Neural progenitor cell (in vitro differentiated cells): ENCODE measurements at regions not wholly inside any gene's neighbourhood (a gene's known extent, or its start where the extent isn't known, plus 50 kb on each side); places are given as distances from the start of the nearest gene placed in this dataset.

ENCODE experiments used
- DNase-seq: peaks from one replicate; pipeline ENCODE4 v3.0.0-alpha.2; 2016; ENCODE audit warnings: low spot score
- H2AFZ ChIP-seq: fragments of 200-600 bp; sonication (generic); replicated peaks from 2 replicates; pipeline ENCODE4 v1.6.1; 2016; ENCODE audit warnings: antibody characterized with exemption
- H3F3A ChIP-seq: fragments of 200-600 bp; sonication (generic); 2 replicates; pipeline ENCODE4 v1.6.1; 2016; ENCODE audit warnings: antibody characterized with exemption, low read depth
- H3K27ac ChIP-seq: fragments of 200-600 bp; sonication (generic); 2 replicates; pipeline ENCODE4 v1.5.1; 2016; ENCODE audit warnings: mild to moderate bottlenecking
- H3K27me3 ChIP-seq: fragments of 200-600 bp; sonication (generic); 2 replicates; pipeline ENCODE4 v1.6.1; 2016; ENCODE audit warnings: mild to moderate bottlenecking, moderate library complexity
- H3K36me3 ChIP-seq: fragments of 200-600 bp; sonication (generic); 2 replicates; pipeline ENCODE4 v1.5.1; 2016
- H3K4me1 ChIP-seq: fragments of 200-600 bp; sonication (generic); 2 replicates; pipeline ENCODE4 v1.6.1; 2016; ENCODE audit warnings: mixed run types
- H3K4me2 ChIP-seq: fragments of 200-600 bp; sonication (generic); 2 replicates; pipeline ENCODE4 v1.6.1; 2016
- H3K4me3 ChIP-seq: fragments of 200-600 bp; sonication (generic); 2 replicates; pipeline ENCODE4 v1.5.1; 2016
- H3K79me2 ChIP-seq: fragments of 200-600 bp; sonication (generic); 2 replicates; pipeline ENCODE4 v1.6.1; 2016; ENCODE audit warnings: low read depth
- H3K9ac ChIP-seq: fragments of 200-600 bp; sonication (generic); 2 replicates; pipeline ENCODE4 v1.6.1; 2016
- H3K9me3 ChIP-seq: fragments of 200-600 bp; sonication (generic); 2 replicates; pipeline ENCODE4 v1.5.1; 2016; ENCODE audit warnings: low read depth
- H4K20me1 ChIP-seq: fragments of 200-600 bp; sonication (generic); 2 replicates; pipeline ENCODE4 v1.6.1; 2016; ENCODE audit warnings: low read depth
- H3K27ac Mint-ChIP-seq: 3 replicates; pipeline ENCODE4 v1.8.0; 2021; ENCODE audit warnings: mixed read lengths
- H3K27me3 Mint-ChIP-seq: 2 replicates; pipeline ENCODE4 v1.8.0; 2022; ENCODE audit warnings: low read depth, mild to moderate bottlenecking, inconsistent platforms, moderate library complexity, mixed read lengths; ENCODE audit not compliant: insufficient read depth
- H3K36me3 Mint-ChIP-seq: 3 replicates; pipeline ENCODE4 v1.8.0; 2021; ENCODE audit warnings: mixed read lengths
- H3K4me1 Mint-ChIP-seq: 3 replicates; pipeline ENCODE4 v1.8.0; 2021; ENCODE audit warnings: mixed read lengths
- H3K4me3 Mint-ChIP-seq: 3 replicates; pipeline ENCODE4 v1.8.0; 2021; ENCODE audit warnings: mild to moderate bottlenecking, moderate library complexity, mixed read lengths
- H3K9me3 Mint-ChIP-seq: 3 replicates; pipeline ENCODE4 v1.8.0; 2020; ENCODE audit warnings: mixed read lengths
- EZH2 ChIP-seq: fragments of 200-600 bp; sonication (generic); IDR thresholded peaks from 2 replicates; pipeline ENCODE4 v1.6.1; 2017; ENCODE audit warnings: antibody characterized with exemption, mild to moderate bottlenecking, moderate library complexity
- EZH2phosphoT487 ChIP-seq: fragments of 200-600 bp; sonication (generic); IDR thresholded peaks from 2 replicates; pipeline ENCODE4 v1.6.1; 2017; ENCODE audit warnings: antibody characterized with exemption
- TF ChIP-seq, protein P1 (sequence below): fragments of 200-600 bp; sonication (generic); IDR thresholded peaks from 2 replicates; pipeline ENCODE4 v1.5.1; 2017; ENCODE audit warnings: antibody characterized with exemption, mild to moderate bottlenecking

- no peaks in the 10 kb centered on the region for H4K20me1 ChIP-seq
- Mint-ChIP-seq H3K27ac (no peak overlapping the region), H3K36me3 (no peaks in the 10 kb centered on the region), H3K4me3 (peak overlapping the region; percentile 9), H3K4me1 (peaks cover 19% of the 10 kb centered on the region), H3K9me3 (peaks cover 6% of the 10 kb centered on the region), H3K27me3 (peaks cover 10% of the 10 kb centered on the region)
- no peaks in the 10 kb centered on the region for H3K79me2 ChIP-seq
- H3K27ac ChIP-seq: no peak overlapping the region
- H3K27me3 ChIP-seq: no peaks in the 10 kb centered on the region
- no peak for DNase-seq
- no peaks in the 10 kb centered on the region for H3K9me3 ChIP-seq
- peaks cover 9% of the 10 kb centered on the region for H3K4me1 ChIP-seq
- no peak overlapping the region for H3K9ac ChIP-seq
- H2AFZ ChIP-seq: no peak overlapping the region
- no peak overlapping the region for H3K4me3 ChIP-seq
- TF ChIP-seq EZH2phosphoT487 (no peak), EZH2 (no peak)
- TF ChIP-seq, protein P1, sequence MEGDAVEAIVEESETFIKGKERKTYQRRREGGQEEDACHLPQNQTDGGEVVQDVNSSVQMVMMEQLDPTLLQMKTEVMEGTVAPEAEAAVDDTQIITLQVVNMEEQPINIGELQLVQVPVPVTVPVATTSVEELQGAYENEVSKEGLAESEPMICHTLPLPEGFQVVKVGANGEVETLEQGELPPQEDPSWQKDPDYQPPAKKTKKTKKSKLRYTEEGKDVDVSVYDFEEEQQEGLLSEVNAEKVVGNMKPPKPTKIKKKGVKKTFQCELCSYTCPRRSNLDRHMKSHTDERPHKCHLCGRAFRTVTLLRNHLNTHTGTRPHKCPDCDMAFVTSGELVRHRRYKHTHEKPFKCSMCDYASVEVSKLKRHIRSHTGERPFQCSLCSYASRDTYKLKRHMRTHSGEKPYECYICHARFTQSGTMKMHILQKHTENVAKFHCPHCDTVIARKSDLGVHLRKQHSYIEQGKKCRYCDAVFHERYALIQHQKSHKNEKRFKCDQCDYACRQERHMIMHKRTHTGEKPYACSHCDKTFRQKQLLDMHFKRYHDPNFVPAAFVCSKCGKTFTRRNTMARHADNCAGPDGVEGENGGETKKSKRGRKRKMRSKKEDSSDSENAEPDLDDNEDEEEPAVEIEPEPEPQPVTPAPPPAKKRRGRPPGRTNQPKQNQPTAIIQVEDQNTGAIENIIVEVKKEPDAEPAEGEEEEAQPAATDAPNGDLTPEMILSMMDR: no peak
- H3K4me2 ChIP-seq: no peak overlapping the region
- H3F3A ChIP-seq: peaks cover 5% of the 10 kb centered on the region
- H3K36me3 ChIP-seq: no peaks in the 10 kb centered on the region
Measured at GRCh38 chr18:9019135-9019534, 83.4 kb upstream of the NDUFV2 start.

- no peak overlapping the region for H3K4me3 ChIP-seq
- H3K9me3 ChIP-seq: no peaks in the 10 kb centered on the region
- H3K36me3 ChIP-seq: no peaks in the 10 kb centered on the region
- H3K27ac ChIP-seq: no peak overlapping the region
- H3K27me3 ChIP-seq: no peaks in the 10 kb centered on the region
- H3K9ac ChIP-seq: no peak overlapping the region
- peaks cover 7% of the 10 kb centered on the region for H3K27me3 Mint-ChIP-seq
- H3K36me3 Mint-ChIP-seq: no peaks in the 10 kb centered on the region
- no peak for DNase-seq
- no peaks in the 10 kb centered on the region for H4K20me1 ChIP-seq
- H3K4me2 ChIP-seq: no peak overlapping the region
- H3K79me2 ChIP-seq: no peaks in the 10 kb centered on the region
- no peak overlapping the region for H2AFZ ChIP-seq
- H3K4me1 ChIP-seq: peaks cover 9% of the 10 kb centered on the region
- no peak overlapping the region for H3K27ac Mint-ChIP-seq
- peaks cover 25% of the 10 kb centered on the region for H3K4me1 Mint-ChIP-seq
- peaks cover 5% of the 10 kb centered on the region for H3F3A ChIP-seq
- peaks cover 6% of the 10 kb centered on the region for H3K9me3 Mint-ChIP-seq
- no peak overlapping the region for H3K4me3 Mint-ChIP-seq
- no peak for TF ChIP-seq EZH2
- TF ChIP-seq EZH2phosphoT487: no peak
- TF ChIP-seq, protein P1: no peak
Measured at GRCh38 chr18:9020221-9020620, 82.3 kb upstream of the NDUFV2 start.

DNA sequence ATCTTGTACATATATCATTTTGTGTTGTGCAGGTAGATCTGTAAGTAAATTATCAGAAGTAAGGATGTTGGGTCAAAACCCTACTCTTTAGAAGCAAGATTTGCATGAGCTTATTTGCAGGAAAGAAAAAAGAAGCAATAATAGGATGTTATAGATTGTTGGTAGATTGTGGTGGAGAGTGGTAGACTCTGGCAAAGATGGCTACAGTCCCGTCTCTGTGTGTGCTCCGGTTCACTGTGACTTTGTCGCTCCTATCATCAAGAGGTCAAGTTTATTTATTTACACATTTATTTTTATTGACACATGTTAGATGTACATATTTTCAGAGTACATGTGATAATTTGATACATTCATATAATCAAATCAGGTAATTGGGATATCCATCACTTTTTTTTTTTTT lies 81.0 kb upstream of the NDUFV2 start:
- no peak overlapping the region for H3K4me3 Mint-ChIP-seq
- H3K4me1 ChIP-seq: peaks cover 9% of the 10 kb centered on the region
- no peak for TF ChIP-seq EZH2
- no peak for TF ChIP-seq EZH2phosphoT487
- TF ChIP-seq, protein P1: no peak
- H3K9me3 Mint-ChIP-seq: peaks cover 6% of the 10 kb centered on the region
- DNase-seq: no peak
- no peak overlapping the region for H2AFZ ChIP-seq
- no peaks in the 10 kb centered on the region for H3K36me3 ChIP-seq
- H3K4me1 Mint-ChIP-seq: peaks cover 30% of the 10 kb centered on the region
- peaks cover 8% of the 10 kb centered on the region for H3K27me3 Mint-ChIP-seq
- H3K4me3 ChIP-seq: no peak overlapping the region
- no peaks in the 10 kb centered on the region for H4K20me1 ChIP-seq
- no peak overlapping the region for H3K27ac ChIP-seq
- peaks cover 5% of the 10 kb centered on the region for H3F3A ChIP-seq
- H3K27ac Mint-ChIP-seq: no peak overlapping the region
- H3K79me2 ChIP-seq: no peaks in the 10 kb centered on the region
- no peak overlapping the region for H3K4me2 ChIP-seq
- no peaks in the 10 kb centered on the region for H3K27me3 ChIP-seq
- no peaks in the 10 kb centered on the region for H3K9me3 ChIP-seq
- H3K36me3 Mint-ChIP-seq: no peaks in the 10 kb centered on the region
- H3K9ac ChIP-seq: no peak overlapping the region
